ENCODE measurements at regions not wholly inside any gene's neighbourhood (a gene's known extent, or its start where the extent isn't known, plus 50 kb on each side); places are given as distances from the start of the nearest gene placed in this dataset.

GRCh38 chr10:91137822-91138221, 82.6 kb upstream of the PCGF5 start:
- TF ChIP-seq CTCF (IDR thresholded peaks at IDR 0.05) (no peak), POLR2AphosphoS5 (IDR thresholded peaks at IDR 0.05) (no peak), POLR2A (IDR thresholded peaks at IDR 0.05) (no peak)

Measured in sigmoid colon (tissue), 4 donors.